Smooth muscle cell (in vitro differentiated cells): ENCODE measurements at regions not wholly inside any gene's neighbourhood (a gene's known extent, or its start where the extent isn't known, plus 50 kb on each side); places are given as distances from the start of the nearest gene placed in this dataset.

ENCODE experiments used
- DNase-seq: peaks from one replicate; lab custom pipeline; 2025; ENCODE audit not compliant: unreplicated experiment; lab: John Stamatoyannopoulos, UW
- H2AFZ ChIP-seq: fragments of 200-600 bp; sonication (generic); 2 replicates; pipeline ENCODE4 v1.6.0; 2016; ENCODE audit warnings: antibody characterized with exemption, low read depth, mild to moderate bottlenecking
- H3F3A ChIP-seq: fragments of 200-600 bp; sonication (generic); 2 replicates; pipeline ENCODE4 v1.6.0; 2017; ENCODE audit warnings: antibody characterized with exemption, low read depth
- H3K27ac ChIP-seq: fragments of 200-600 bp; sonication (generic); 2 replicates; pipeline ENCODE4 v1.5.1; 2016; ENCODE audit warnings: low read depth, mild to moderate bottlenecking
- H3K27me3 ChIP-seq: fragments of 200-600 bp; sonication (generic); 2 replicates; pipeline ENCODE4 v1.6.1; 2016; ENCODE audit warnings: low read depth, mild to moderate bottlenecking
- H3K36me3 ChIP-seq: fragments of 200-600 bp; sonication (generic); 2 replicates; pipeline ENCODE4 v1.5.1; 2016; ENCODE audit warnings: low read depth
- H3K4me1 ChIP-seq: fragments of 200-600 bp; sonication (generic); 2 replicates; pipeline ENCODE4 v1.5.1; 2016; ENCODE audit warnings: low read depth
- H3K4me2 ChIP-seq: fragments of 200-600 bp; sonication (generic); 2 replicates; pipeline ENCODE4 v1.6.0; 2016; ENCODE audit warnings: mild to moderate bottlenecking
- H3K4me3 ChIP-seq: fragments of 200-600 bp; sonication (generic); 2 replicates; pipeline ENCODE4 v1.5.1; 2016; ENCODE audit warnings: mild to moderate bottlenecking
- H3K79me2 ChIP-seq: fragments of 200-600 bp; sonication (generic); 2 replicates; pipeline ENCODE4 v1.6.0; 2016; ENCODE audit warnings: low read depth, mild to moderate bottlenecking
- H3K9ac ChIP-seq: fragments of 200-600 bp; sonication (generic); 2 replicates; pipeline ENCODE4 v1.6.0; 2016; ENCODE audit warnings: low read depth
- H3K9me3 ChIP-seq: fragments of 200-600 bp; sonication (generic); replicated peaks from 2 replicates; pipeline ENCODE4 v1.5.1; 2016; ENCODE audit warnings: low read depth
- H4K20me1 ChIP-seq: fragments of 200-600 bp; sonication (generic); 2 replicates; pipeline ENCODE4 v1.6.0; 2016; ENCODE audit warnings: low read depth
- CTCF ChIP-seq: fragments of 200-600 bp; sonication (generic); IDR thresholded peaks from 2 replicates; pipeline ENCODE4 v1.5.1; 2017; ENCODE audit warnings: borderline replicate concordance, mild to moderate bottlenecking, antibody characterized with exemption; ENCODE audit not compliant: insufficient read depth, poor library complexity, severe bottlenecking
- WGBS: methylation state at CpG from one replicate; pipeline ENCODE4 v1.1.7; 2016; ENCODE audit warnings: low lambda C conversion rate; 5-methylcytosine and 5-hydroxymethylcytosine counted together

- no peak for DNase-seq
- Histone ChIP-seq H3K79me2 (no peaks in the 10 kb centered on the region), H3K9me3 (no peaks in the 10 kb centered on the region), H3K27ac (no peak overlapping the region), H3K4me1 (no peaks in the 10 kb centered on the region), H3F3A (no peaks in the 10 kb centered on the region), H3K9ac (no peak overlapping the region), H3K36me3 (no peaks in the 10 kb centered on the region), H4K20me1 (no peaks in the 10 kb centered on the region), H3K4me3 (no peak overlapping the region), H3K4me2 (no peak overlapping the region), H3K27me3 (no peaks in the 10 kb centered on the region), H2AFZ (no peak overlapping the region)
- TF ChIP-seq CTCF = no peak
- 57% methylated on average over 4 of the region's 4 CpGs for WGBS
Measured at GRCh38 chr2:14535156-14535555, 97.4 kb upstream of the LRATD1 start.

GRCh38 chr2:14536976-14537375 lies 95.5 kb upstream of the LRATD1 start:
- TF ChIP-seq CTCF = no peak
- Histone ChIP-seq H3K36me3 (no peaks in the 10 kb centered on the region), H3K4me2 (no peak overlapping the region), H3K9me3 (no peaks in the 10 kb centered on the region), H4K20me1 (no peaks in the 10 kb centered on the region), H3K79me2 (no peaks in the 10 kb centered on the region), H3K9ac (no peak overlapping the region), H2AFZ (no peak overlapping the region), H3K4me3 (no peak overlapping the region), H3K27me3 (no peaks in the 10 kb centered on the region), H3K27ac (no peak overlapping the region), H3F3A (no peaks in the 10 kb centered on the region), H3K4me1 (no peaks in the 10 kb centered on the region)
- DNase-seq = no peak
- WGBS = 88% methylated on average over 4 of the region's 4 CpGs

DNA sequence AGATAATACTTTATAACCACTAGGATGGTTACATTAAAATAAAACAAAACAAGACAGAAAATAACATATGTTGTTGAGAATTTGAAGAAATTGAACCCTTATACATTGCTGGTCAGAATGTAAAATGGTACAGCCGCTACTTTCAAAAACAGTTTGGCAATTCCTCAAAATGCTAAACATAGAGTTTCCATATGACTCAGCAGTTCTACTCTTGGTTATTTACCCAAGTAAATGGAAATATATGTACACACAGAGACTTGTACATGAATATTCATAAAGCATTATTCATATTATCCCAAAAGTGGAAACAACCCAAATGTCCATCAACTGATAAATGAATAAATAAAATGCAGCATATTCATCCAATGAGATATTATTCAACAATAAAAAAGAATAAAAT lies 92.5 kb upstream of the LRATD1 start:
- no peak for TF ChIP-seq CTCF
- H3K4me1 ChIP-seq = no peaks in the 10 kb centered on the region
- no peaks in the 10 kb centered on the region for H3K36me3 ChIP-seq
- no peaks in the 10 kb centered on the region for H3K79me2 ChIP-seq
- H3K9me3 ChIP-seq = no peaks in the 10 kb centered on the region
- H3K9ac ChIP-seq = no peak overlapping the region
- no peak overlapping the region for H3K4me2 ChIP-seq
- H4K20me1 ChIP-seq = no peaks in the 10 kb centered on the region
- no peak overlapping the region for H3K4me3 ChIP-seq
- H2AFZ ChIP-seq = no peak overlapping the region
- DNase-seq = no peak
- WGBS = 87% methylated on average over 1 of the region's 1 CpG
- H3K27me3 ChIP-seq = no peaks in the 10 kb centered on the region
- no peak overlapping the region for H3K27ac ChIP-seq
- no peaks in the 10 kb centered on the region for H3F3A ChIP-seq

DNA sequence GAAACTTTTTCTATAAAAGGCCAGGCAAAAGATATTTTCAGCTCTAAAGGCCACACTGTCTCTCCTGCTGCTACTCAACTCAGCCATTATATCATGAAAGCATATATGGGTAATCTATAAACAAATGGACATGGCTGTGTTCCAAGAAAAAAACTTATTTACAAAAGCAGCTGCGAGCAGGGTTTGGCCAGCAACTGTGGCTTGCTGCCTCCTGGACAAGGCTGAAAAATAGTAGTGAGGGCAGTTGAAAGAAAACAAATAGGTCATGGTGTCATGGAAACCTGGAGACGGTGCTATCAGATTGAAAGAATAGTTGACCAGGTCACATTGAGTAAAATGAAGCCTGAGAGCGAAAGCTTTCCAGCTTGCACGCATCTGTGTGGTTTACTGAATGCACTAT lies 89.2 kb upstream of the LRATD1 start:
- Histone ChIP-seq H3K4me2 (no peak overlapping the region), H3K27me3 (no peaks in the 10 kb centered on the region), H3K4me1 (no peaks in the 10 kb centered on the region), H4K20me1 (no peaks in the 10 kb centered on the region), H3F3A (no peaks in the 10 kb centered on the region), H3K36me3 (no peaks in the 10 kb centered on the region), H3K9me3 (no peaks in the 10 kb centered on the region), H3K79me2 (no peaks in the 10 kb centered on the region), H3K27ac (no peak overlapping the region), H3K9ac (no peak overlapping the region), H3K4me3 (no peak overlapping the region), H2AFZ (no peak overlapping the region)
- no peak for TF ChIP-seq CTCF
- WGBS = 85% methylated on average over 4 of the region's 4 CpGs
- DNase-seq = no peak
